ENCODE measurements at regions not wholly inside any gene's neighbourhood (a gene's known extent, or its start where the extent isn't known, plus 50 kb on each side); places are given as distances from the start of the nearest gene placed in this dataset.

DNA sequence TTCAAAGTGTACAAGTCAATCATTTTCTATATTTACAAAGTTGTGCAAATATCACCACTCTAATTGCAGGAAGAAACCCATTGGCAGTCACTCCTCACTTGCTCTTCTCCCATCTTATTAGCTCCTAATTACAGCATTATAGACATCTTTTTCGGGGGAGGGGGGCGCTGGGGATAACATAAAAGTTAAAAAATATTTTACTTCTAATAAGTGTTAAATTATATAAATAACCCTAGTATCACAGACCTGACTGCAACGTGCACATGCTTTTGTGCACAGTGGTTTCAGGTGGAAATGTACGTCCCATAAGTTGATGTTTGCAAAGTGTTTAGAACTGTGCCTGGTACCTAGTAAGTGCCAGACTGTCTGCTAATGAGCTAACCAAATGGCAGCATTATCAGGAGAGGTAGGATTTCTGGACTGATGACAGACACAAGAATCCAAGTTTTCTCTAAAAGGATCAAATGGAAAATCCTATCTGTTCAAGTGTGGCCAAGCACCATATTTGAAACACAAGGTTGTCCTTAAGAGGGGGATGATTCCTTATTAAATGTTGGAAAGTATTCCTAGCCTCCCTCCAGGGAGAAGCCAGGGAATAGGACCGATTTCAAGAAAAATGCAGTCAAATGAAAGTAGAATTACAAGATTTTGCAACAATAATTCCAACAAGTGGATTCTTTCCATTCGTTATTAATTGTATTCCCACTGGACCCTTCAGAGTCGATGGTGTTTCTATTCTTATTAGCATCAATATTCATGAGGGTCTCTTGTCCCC lies 70.0 kb downstream of the ACKR3 start (continued):
- TF ChIP-seq ZSCAN32 (CRISPR knock-in tag; IDR thresholded peaks at IDR 0.05) = no peak
- no peak for TF ChIP-seq ASH1L (IDR thresholded peaks at IDR 0.05; ENCODE audit: borderline replicate concordance, low read depth, partially characterized antibody)
- no peak for TF ChIP-seq SMC3 (conservative IDR thresholded peaks at IDR 0.05; ENCODE audit: insufficient read depth, low read depth, low read length)

DNA sequence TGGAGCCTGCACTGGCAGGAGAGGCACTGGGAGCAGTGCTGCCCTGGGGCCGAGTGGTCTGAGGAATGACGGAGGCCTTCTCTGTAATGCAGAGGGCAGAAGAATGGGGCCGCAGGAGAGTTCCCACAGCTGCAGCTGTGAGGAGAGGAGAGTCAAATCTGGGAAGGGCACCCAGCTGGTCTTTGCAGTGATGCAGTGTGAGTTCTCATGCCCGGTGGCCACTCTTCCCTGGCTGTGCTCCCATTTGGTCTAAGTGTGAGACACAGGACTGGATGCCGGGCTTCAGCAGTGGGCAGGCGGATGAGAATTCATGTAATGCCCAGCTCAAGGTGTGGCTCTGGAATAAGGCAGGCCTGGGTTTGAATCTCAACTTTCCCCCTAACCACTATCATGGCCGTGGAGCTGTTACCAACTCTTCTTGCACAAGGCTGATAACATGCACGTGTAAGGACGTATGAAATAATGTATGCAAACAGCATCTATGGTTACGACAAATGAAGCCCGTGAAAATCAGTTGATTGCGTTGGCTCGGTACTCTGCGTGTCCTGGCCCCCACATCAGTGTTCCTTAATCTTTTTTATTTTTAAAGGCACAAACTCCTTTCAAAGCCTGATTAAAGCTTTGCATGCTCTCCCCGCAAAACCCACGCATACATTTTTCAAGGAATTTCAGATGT lies 71.6 kb downstream of the ACKR3 start:
- in situ Hi-C loops (cut with MboI) (no loop called here), intact Hi-C loops (cut with micrococcal nuclease) (no loop called here)
- no peaks in the 10 kb centered on the region for H3K79me2 ChIP-seq (ENCODE audit: control insufficient read depth, insufficient read depth, low read length)
- BruUV-seq (replicated peaks) = no TSS peak
- H3K4me3 ChIP-seq = no peak overlapping the region
- CTCF ChIA-PET (ENCODE audit: low intra/inter-chr PET ratio) = no interaction called here
- peaks cover 0 to 7% of the 10 kb centered on the region in 2 experiments; a peak in 2 of 5 replicates for H3K27me3 ChIP-seq (ENCODE audit: control insufficient read depth in 2 of 2, insufficient read depth in 2 of 2, low read length in 2 of 2)
- H3K9me1 ChIP-seq (ENCODE audit: control insufficient read depth, insufficient read depth, low read length) = no peaks in the 10 kb centered on the region
- no peak overlapping the region for H2AFZ ChIP-seq (ENCODE audit: low read depth, low read length)
- H3K9ac ChIP-seq (ENCODE audit: insufficient read depth in 1 of 2, low read depth in 2 of 2, low read length in 2 of 2) = no peak overlapping the region
- H3K27ac ChIP-seq (ENCODE audit: extremely low read depth, low read depth, low read length) = no peak overlapping the region
- no peaks in the 10 kb centered on the region for H4K20me1 ChIP-seq (replicated peaks; ENCODE audit: control insufficient read depth, insufficient read depth, low read length)
- no peak for DNase-seq (ENCODE audit: extremely low read depth in 1 of 4, low spot score in 3 of 4)
- WGBS (ENCODE audit: insufficient coverage, low coverage, missing lambda C conversion rate) = 1% methylated on average over 16 of the region's 16 CpGs
- no peak for FAIRE-seq
- ATAC-seq = no peak
- POLR2A ChIA-PET = no interaction called here
- H3K9me3 ChIP-seq (replicated peaks; ENCODE audit: control insufficient read depth, insufficient read depth, low read depth, low read length) = no peaks in the 10 kb centered on the region
- no peak overlapping the region for H3K4me2 ChIP-seq (ENCODE audit: insufficient read depth, low read length)
- no peaks in the 10 kb centered on the region for H3K36me3 ChIP-seq (ENCODE audit: control insufficient read depth, insufficient read depth, low read length)
- no peaks in the 10 kb centered on the region for H3K4me1 ChIP-seq (replicated peaks in 1 of 2; ENCODE audit: control insufficient read depth in 2 of 2, insufficient read depth in 2 of 2, low read length in 2 of 2)
- no peak for TF ChIP-seq FOXO4 (CRISPR knock-in tag; IDR thresholded peaks at IDR 0.05)
- TF ChIP-seq TCF7L2 (IDR thresholded peaks at IDR 0.05; ENCODE audit: low read depth, low read length) = no peak
- TF ChIP-seq, protein P1, sequence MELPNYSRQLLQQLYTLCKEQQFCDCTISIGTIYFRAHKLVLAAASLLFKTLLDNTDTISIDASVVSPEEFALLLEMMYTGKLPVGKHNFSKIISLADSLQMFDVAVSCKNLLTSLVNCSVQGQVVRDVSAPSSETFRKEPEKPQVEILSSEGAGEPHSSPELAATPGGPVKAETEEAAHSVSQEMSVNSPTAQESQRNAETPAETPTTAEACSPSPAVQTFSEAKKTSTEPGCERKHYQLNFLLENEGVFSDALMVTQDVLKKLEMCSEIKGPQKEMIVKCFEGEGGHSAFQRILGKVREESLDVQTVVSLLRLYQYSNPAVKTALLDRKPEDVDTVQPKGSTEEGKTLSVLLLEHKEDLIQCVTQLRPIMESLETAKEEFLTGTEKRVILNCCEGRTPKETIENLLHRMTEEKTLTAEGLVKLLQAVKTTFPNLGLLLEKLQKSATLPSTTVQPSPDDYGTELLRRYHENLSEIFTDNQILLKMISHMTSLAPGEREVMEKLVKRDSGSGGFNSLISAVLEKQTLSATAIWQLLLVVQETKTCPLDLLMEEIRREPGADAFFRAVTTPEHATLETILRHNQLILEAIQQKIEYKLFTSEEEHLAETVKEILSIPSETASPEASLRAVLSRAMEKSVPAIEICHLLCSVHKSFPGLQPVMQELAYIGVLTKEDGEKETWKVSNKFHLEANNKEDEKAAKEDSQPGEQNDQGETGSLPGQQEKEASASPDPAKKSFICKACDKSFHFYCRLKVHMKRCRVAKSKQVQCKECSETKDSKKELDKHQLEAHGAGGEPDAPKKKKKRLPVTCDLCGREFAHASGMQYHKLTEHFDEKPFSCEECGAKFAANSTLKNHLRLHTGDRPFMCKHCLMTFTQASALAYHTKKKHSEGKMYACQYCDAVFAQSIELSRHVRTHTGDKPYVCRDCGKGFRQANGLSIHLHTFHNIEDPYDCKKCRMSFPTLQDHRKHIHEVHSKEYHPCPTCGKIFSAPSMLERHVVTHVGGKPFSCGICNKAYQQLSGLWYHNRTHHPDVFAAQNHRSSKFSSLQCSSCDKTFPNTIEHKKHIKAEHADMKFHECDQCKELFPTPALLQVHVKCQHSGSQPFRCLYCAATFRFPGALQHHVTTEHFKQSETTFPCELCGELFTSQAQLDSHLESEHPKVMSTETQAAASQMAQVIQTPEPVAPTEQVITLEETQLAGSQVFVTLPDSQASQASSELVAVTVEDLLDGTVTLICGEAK (IDR thresholded peaks at IDR 0.05) = no peak
- TF ChIP-seq, protein P1 (CRISPR knock-in tag; IDR thresholded peaks at IDR 0.05) = no peak
- no peak for TF ChIP-seq ZKSCAN1 (IDR thresholded peaks at IDR 0.05; ENCODE audit: low read depth, low read length)
- no peak for TF ChIP-seq HNRNPLL (IDR thresholded peaks at IDR 0.05; ENCODE audit: low read depth, low read length, poor library complexity, severe bottlenecking)

Data from K562 (cell line).